ENCODE measurements at regions not wholly inside any gene's neighbourhood (a gene's known extent, or its start where the extent isn't known, plus 50 kb on each side); places are given as distances from the start of the nearest gene placed in this dataset.
"Not testable (repeated sequence)": the region's sequence is repeated elsewhere in the genome, so short reads cannot be mapped to it uniquely, and the experiment has no call there.

DNA sequence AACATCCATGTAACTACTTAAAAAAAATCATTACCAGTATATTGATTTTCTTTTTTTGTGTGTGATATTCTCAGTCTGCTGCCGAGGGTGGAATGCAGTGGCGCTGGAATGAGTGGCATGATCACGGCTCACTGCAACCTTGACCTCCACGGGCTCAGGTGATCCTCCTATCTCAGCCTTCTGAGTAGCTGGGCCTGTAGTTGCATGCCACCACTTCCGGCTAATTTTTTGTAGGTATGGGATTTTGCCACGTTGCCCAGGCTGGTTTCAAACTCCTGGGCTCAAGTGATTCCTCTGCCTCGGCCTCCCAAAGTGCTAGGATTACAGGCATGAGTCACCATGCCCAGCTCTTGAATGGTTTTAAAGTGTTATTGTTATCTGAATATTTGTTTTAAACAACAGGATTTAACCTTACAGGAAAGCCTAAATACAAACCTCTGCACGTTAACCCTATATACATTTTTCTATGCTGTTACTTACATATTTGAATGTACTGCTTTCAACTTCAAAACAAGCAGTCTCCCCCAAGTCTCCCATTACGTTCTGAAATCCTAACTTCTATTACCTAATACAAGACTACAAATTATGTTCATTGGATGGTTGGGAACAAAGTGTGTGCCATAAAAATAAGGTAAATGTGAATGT is 61.7 kb downstream of the KPNA2 start:
- WGBS (ENCODE audit: missing lambda C conversion rate), result 74% methylated on average over 9 of the region's 9 CpGs
- Histone ChIP-seq H3K4me1 (0 out of 3 replicates have a peak, but pooled peaks cover 4% of the 10 kb centered on the region), H3K4me2 (no peak overlapping the region), H3K27ac (no peak overlapping the region), H3K9me3 (no peaks in the 10 kb centered on the region), H3K4me3 (no peak overlapping the region)
- FAIRE-seq (no peak), ATAC-seq (no peak), DNase-seq (ENCODE audit: low read depth in 1 of 2, low spot score in 1 of 2) (no peak)
- ChIA-PET POLR2A (no interaction called here), CTCF (interaction anchor here (0.6 kb wide), 1 partner anchor 42 kb away, joined by 3 read pairs; no protein-coding TSS in a partner anchor)
- no peak for TF ChIP-seq HDAC2 (IDR thresholded peaks at IDR 0.05)
- no peak for TF ChIP-seq FOSL2 (IDR thresholded peaks at IDR 0.05)
- TF ChIP-seq FOSL2 (CRISPR knock-in tag; IDR thresholded peaks at IDR 0.05), result 0 out of 2 replicates have a peak, but pooled peaks have one; percentile 11

DNA sequence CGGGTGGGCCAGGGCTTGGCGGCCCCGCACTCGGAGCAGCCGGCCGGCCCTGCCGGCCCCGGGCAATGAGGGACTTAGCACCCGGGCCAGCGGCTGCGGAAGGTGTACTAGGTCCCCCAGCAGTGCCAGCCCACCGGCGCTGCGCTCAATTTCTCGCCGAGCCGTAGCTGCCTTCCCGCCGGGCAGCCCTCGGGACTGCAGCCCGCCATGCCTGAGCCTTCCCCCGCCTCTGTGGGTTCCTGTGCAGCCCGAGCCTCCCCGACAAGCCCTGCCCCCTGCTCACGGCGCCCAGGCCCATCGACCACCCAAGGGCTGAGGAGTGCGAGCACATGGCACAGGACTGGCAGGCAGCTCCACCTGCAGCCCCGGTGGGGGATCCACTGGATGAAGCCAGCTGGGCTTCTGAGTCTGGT is 63.8 kb downstream of the KPNA2 start:
- DNase-seq (ENCODE audit: low read depth in 1 of 2, low spot score in 1 of 2); H3K4me3 ChIP-seq; H3K9me3 ChIP-seq; H3K4me2 ChIP-seq; H3K27ac ChIP-seq; ATAC-seq; FAIRE-seq; POLR2A ChIA-PET: not testable (repeated sequence)
- WGBS (ENCODE audit: missing lambda C conversion rate), result 94% methylated on average over 22 of the region's 29 CpGs
- CTCF ChIA-PET, result interaction anchor here (1.3 kb wide), 1 partner anchor 364 kb away, joined by 3 read pairs; no protein-coding TSS in a partner anchor
- peaks cover 13% of the 10 kb centered on the region for H3K4me1 ChIP-seq

DNA sequence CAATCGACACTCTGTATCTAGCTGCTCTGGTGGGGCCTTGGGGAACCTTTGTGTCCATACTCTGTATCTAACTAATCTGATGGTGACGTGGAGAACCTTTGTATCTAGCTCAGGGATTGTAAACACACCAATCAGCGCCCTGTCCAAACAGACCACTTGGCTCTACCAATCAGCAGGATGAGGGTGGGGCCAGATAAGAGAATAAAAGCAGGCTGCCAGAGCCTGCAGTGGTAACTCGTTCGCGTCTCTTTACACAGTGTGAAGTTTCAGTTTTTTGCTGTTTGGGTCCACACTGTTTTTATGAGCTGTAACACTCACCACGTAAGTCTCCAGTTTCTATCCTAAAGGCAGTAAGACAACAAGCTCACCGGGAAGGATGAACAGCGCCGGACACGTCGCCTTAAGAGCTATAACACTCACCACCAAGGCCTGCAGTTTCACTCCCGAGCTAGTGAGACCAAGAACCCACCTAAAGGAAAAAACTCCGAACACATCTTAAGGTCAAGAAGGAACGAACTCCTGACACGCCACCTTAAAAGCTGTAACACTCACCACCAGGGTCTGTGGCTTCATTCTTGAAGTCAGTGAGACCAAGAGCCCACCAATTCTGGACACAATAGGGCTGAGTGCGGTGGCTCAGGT is 64.6 kb downstream of the KPNA2 start:
- TF ChIP-seq TFCP2L1 (CRISPR knock-in tag; IDR thresholded peaks at IDR 0.05) (no peak), CHD4 (IDR thresholded peaks at IDR 0.05; ENCODE audit: borderline replicate concordance) (no peak), TP53 (CRISPR knock-in tag; IDR thresholded peaks at IDR 0.05) (no peak), RAD21 (conservative IDR thresholded peaks at IDR 0.05 in 1 of 2, IDR thresholded peaks at IDR 0.05 in 1 of 2) (no peak), FOXS1 (CRISPR knock-in tag; IDR thresholded peaks at IDR 0.05) (no peak), PBX3 (IDR thresholded peaks at IDR 0.05) (no peak), HEYL (CRISPR knock-in tag; IDR thresholded peaks at IDR 0.05) (no peak), USF2 (IDR thresholded peaks at IDR 0.05) (no peak), HOXA7 (CRISPR knock-in tag; IDR thresholded peaks at IDR 0.05) (no peak), NR3C1 (IDR thresholded peaks at IDR 0.05) (no peak), MAFK (IDR thresholded peaks at IDR 0.05; ENCODE audit: partially characterized antibody) (no peak)
- ChIA-PET POLR2A (interaction anchor here (0.7 kb wide), 1 partner anchor 65 kb away, joined by 3 read pairs; the partner anchor contains the start of gene KPNA2), CTCF (interaction anchor here (1.3 kb wide), 1 partner anchor 364 kb away, joined by 3 read pairs; no protein-coding TSS in a partner anchor)
- no peak for DNase-seq (ENCODE audit: low read depth in 1 of 2, low spot score in 1 of 2)
- ATAC-seq, result no peak
- Histone ChIP-seq H3K27ac (no peak overlapping the region), H3K4me1 (peaks cover 13% of the 10 kb centered on the region), H3K4me3 (no peak overlapping the region), H3K9me3 (no peaks in the 10 kb centered on the region), H3K4me2 (no peak overlapping the region)
- WGBS (ENCODE audit: missing lambda C conversion rate), result 89% methylated on average over 17 of the region's 17 CpGs
- FAIRE-seq, result no peak

GRCh38 chr17:68101075-68101986 is 65.8 kb downstream of the KPNA2 start:
- FAIRE-seq, result no peak
- Histone ChIP-seq H3K9me3 (no peaks in the 10 kb centered on the region), H3K4me1 (peaks cover 13% of the 10 kb centered on the region), H3K27ac (peak overlapping the region; percentile 81 to 91), H3K4me2 (peak overlapping the region; percentile 95), H3K4me3 (peak overlapping the region; percentile 69)
- DNase-seq (ENCODE audit: low read depth in 1 of 2, low spot score in 1 of 2), result peak; percentile 93 to 97
- CTCF ChIA-PET, result no interaction called here
- POLR2A ChIA-PET, result interaction anchor here (0.9 to 1.2 kb wide), 3 partner anchors 10 to 82 kb away, joined by 3 to 9 read pairs (median 3); partner anchors contain the start of gene KPNA2
- ATAC-seq, result peak; percentile 98 to 99
- WGBS (ENCODE audit: missing lambda C conversion rate), result 49% methylated on average over 16 of the region's 88 CpGs
- no peak for TF ChIP-seq ESRRA (IDR thresholded peaks at IDR 0.05; ENCODE audit: borderline replicate concordance, low read length)
- TF ChIP-seq HOXB5 (CRISPR knock-in tag; IDR thresholded peaks at IDR 0.05), result peak; percentile 85
- peak; percentile 71; the same call in 1 of the 2 replicates for TF ChIP-seq EHF (CRISPR knock-in tag; IDR thresholded peaks at IDR 0.05)
- TF ChIP-seq FOSL2 (IDR thresholded peaks at IDR 0.05), result no peak
- TF ChIP-seq FOSL2 (CRISPR knock-in tag; IDR thresholded peaks at IDR 0.05), result 0 out of 2 replicates have a peak, but pooled peaks have one; percentile 15
- TF ChIP-seq TP53 (CRISPR knock-in tag; IDR thresholded peaks at IDR 0.05), result peak; percentile 58; the same call in 1 of the 2 replicates
- peak; percentile 85 for TF ChIP-seq POLR2A (IDR thresholded peaks at IDR 0.05; ENCODE audit: low read length)
- TF ChIP-seq BCL3 (IDR thresholded peaks at IDR 0.05), result peak; percentile 48; the same call in 1 of the 3 replicates
- TF ChIP-seq USF2 (IDR thresholded peaks at IDR 0.05), result peak; percentile 57
- peak; percentile 79 for TF ChIP-seq PBX3 (IDR thresholded peaks at IDR 0.05)
- peak; percentile 43; the same call in 1 of the 2 replicates for TF ChIP-seq HOXB13 (CRISPR knock-in tag; IDR thresholded peaks at IDR 0.05; ENCODE audit: low read depth)
